NB4 (cell line): ENCODE measurements at regions not wholly inside any gene's neighbourhood (a gene's known extent, or its start where the extent isn't known, plus 50 kb on each side); places are given as distances from the start of the nearest gene placed in this dataset.

Experiments
- CTCF ChIP-seq: IDR thresholded peaks from one replicate; pipeline ENCODE4 v1.5.1; 2012; ENCODE audit warnings: low read depth, low read length
- MAX ChIP-seq: IDR thresholded peaks from 2 replicates; pipeline ENCODE4 v1.6.1; 2011; ENCODE audit warnings: low read depth, low read length
- MYC ChIP-seq: IDR thresholded peaks from 2 replicates; pipeline ENCODE4 v1.6.1; 2011; ENCODE audit warnings: low read depth, low read length
- POLR2A ChIP-seq: IDR thresholded peaks from 2 replicates; pipeline ENCODE4 v1.6.1; 2011; ENCODE audit warnings: mild to moderate bottlenecking; ENCODE audit not compliant: insufficient read length; ENCODE audit errors: extremely low read depth

GRCh38 chr16:87125206-87126155 is 191.7 kb downstream of the C16orf95 start:
- no peak for TF ChIP-seq CTCF
- TF ChIP-seq POLR2A, result no peak
- TF ChIP-seq MAX, result no peak
- TF ChIP-seq MYC, result no peak
